ENCODE measurements at regions not wholly inside any gene's neighbourhood (a gene's known extent, or its start where the extent isn't known, plus 50 kb on each side); places are given as distances from the start of the nearest gene placed in this dataset.

- Mint-ChIP-seq H3K4me3 (ENCODE audit: low read depth) (no peak overlapping the region), H3K4me1 (ENCODE audit: low read depth) (peaks cover 10% of the 10 kb centered on the region), H3K27me3 (peaks cover 71% of the 10 kb centered on the region)
Measured at GRCh38 chr15:70268698-70269251, 171.1 kb upstream of the TLE3 start.

GRCh38 chr15:70267879-70268278 lies 170.2 kb upstream of the TLE3 start:
- Mint-ChIP-seq H3K27ac (no peak overlapping the region), H3K4me3 (ENCODE audit: low read depth) (no peak overlapping the region), H3K4me1 (ENCODE audit: low read depth) (peaks cover 10% of the 10 kb centered on the region), H3K9me3 (ENCODE audit: low read depth) (no peaks in the 10 kb centered on the region), H3K36me3 (ENCODE audit: insufficient read depth) (no peaks in the 10 kb centered on the region), H3K27me3 (peaks cover 75% of the 10 kb centered on the region)
- TF ChIP-seq, protein P1, sequence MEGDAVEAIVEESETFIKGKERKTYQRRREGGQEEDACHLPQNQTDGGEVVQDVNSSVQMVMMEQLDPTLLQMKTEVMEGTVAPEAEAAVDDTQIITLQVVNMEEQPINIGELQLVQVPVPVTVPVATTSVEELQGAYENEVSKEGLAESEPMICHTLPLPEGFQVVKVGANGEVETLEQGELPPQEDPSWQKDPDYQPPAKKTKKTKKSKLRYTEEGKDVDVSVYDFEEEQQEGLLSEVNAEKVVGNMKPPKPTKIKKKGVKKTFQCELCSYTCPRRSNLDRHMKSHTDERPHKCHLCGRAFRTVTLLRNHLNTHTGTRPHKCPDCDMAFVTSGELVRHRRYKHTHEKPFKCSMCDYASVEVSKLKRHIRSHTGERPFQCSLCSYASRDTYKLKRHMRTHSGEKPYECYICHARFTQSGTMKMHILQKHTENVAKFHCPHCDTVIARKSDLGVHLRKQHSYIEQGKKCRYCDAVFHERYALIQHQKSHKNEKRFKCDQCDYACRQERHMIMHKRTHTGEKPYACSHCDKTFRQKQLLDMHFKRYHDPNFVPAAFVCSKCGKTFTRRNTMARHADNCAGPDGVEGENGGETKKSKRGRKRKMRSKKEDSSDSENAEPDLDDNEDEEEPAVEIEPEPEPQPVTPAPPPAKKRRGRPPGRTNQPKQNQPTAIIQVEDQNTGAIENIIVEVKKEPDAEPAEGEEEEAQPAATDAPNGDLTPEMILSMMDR (IDR thresholded peaks at IDR 0.05; ENCODE audit: unreplicated experiment) = no peak
- no peak for DNase-seq (ENCODE audit: low spot score, unreplicated experiment)

More at GRCh38 chr15:70268698-70269251, 171.1 kb upstream of the TLE3 start:
- Mint-ChIP-seq H3K27ac (no peak overlapping the region), H3K36me3 (ENCODE audit: insufficient read depth) (no peaks in the 10 kb centered on the region), H3K9me3 (ENCODE audit: low read depth) (no peaks in the 10 kb centered on the region)
- TF ChIP-seq, protein P1 (IDR thresholded peaks at IDR 0.05; ENCODE audit: unreplicated experiment) = no peak
- no peak for DNase-seq (ENCODE audit: low spot score, unreplicated experiment)

- TF ChIP-seq, protein P1 (IDR thresholded peaks at IDR 0.05; ENCODE audit: unreplicated experiment) = no peak
- Mint-ChIP-seq H3K4me1 (ENCODE audit: low read depth) (peaks cover 10% of the 10 kb centered on the region), H3K27ac (no peak overlapping the region), H3K27me3 (peaks cover 74% of the 10 kb centered on the region), H3K9me3 (ENCODE audit: low read depth) (no peaks in the 10 kb centered on the region), H3K4me3 (ENCODE audit: low read depth) (no peak overlapping the region), H3K36me3 (ENCODE audit: insufficient read depth) (no peaks in the 10 kb centered on the region)
- no peak for DNase-seq (ENCODE audit: low spot score, unreplicated experiment)
Measured at GRCh38 chr15:70267306-70267705, 169.6 kb upstream of the TLE3 start.

- Mint-ChIP-seq H3K9me3 (ENCODE audit: low read depth) (no peaks in the 10 kb centered on the region), H3K27ac (no peak overlapping the region), H3K4me1 (ENCODE audit: low read depth) (peaks cover 10% of the 10 kb centered on the region), H3K27me3 (peaks cover 74% of the 10 kb centered on the region), H3K4me3 (ENCODE audit: low read depth) (no peak overlapping the region), H3K36me3 (ENCODE audit: insufficient read depth) (no peaks in the 10 kb centered on the region)
- no peak for DNase-seq (ENCODE audit: low spot score, unreplicated experiment)
- TF ChIP-seq, protein P1 (IDR thresholded peaks at IDR 0.05; ENCODE audit: unreplicated experiment) = no peak
Measured at GRCh38 chr15:70266412-70267121, 168.8 kb upstream of the TLE3 start.

DNA sequence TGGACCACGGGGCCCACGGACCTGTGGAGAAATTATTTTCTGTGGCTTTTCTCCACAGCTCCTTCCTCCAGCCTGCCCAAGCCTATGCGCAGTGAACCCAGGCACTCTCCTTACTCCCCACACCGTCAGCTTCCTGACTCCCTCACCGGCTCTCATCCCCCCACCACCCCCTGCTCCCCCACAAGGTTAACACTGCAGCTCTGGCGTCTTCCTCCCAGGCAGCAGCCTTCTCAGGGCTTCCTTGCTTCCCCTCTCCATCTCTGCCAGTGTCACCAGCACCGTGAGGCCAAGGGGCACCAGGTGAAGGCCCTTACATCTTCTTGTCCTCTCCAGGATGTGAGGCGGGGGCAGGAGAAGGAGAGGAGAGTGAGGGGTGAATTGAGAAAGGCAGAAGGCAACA lies 168.3 kb upstream of the TLE3 start:
- Mint-ChIP-seq H3K36me3 (ENCODE audit: insufficient read depth) (no peaks in the 10 kb centered on the region), H3K9me3 (ENCODE audit: low read depth) (no peaks in the 10 kb centered on the region), H3K27me3 (peaks cover 70% of the 10 kb centered on the region), H3K4me1 (ENCODE audit: low read depth) (peaks cover 10% of the 10 kb centered on the region), H3K4me3 (ENCODE audit: low read depth) (no peak overlapping the region), H3K27ac (no peak overlapping the region)
- TF ChIP-seq, protein P1 (IDR thresholded peaks at IDR 0.05; ENCODE audit: unreplicated experiment) = no peak
- no peak for DNase-seq (ENCODE audit: low spot score, unreplicated experiment)

Data from progenitor cell of endocrine pancreas (in vitro differentiated cells).